Small intestine (tissue), 7 donors: ENCODE measurements at regions not wholly inside any gene's neighbourhood (a gene's known extent, or its start where the extent isn't known, plus 50 kb on each side); places are given as distances from the start of the nearest gene placed in this dataset.

Experiments
- DNase-seq, 2 donors: peaks; one replicate each; pipeline versions ENCODE4 v3.0.0 to v3.0.0-alpha.2; 2013
- FAIRE-seq: peaks from 2 replicates; lab custom pipeline; 2012; peaks lifted over from hg19 to GRCh38; lab: Jason Lieb, UNC
- H3K27ac ChIP-seq, 3 donors: one replicate each; pipeline ENCODE4 v1.5.1; 2013; ENCODE audit warnings: low read length in 2 of 3, mild to moderate bottlenecking in 2 of 3, control low read depth in 1 of 3, inconsistent platforms in 1 of 3, low read depth in 1 of 3, moderate library complexity in 1 of 3
- H3K27me3 ChIP-seq, 3 donors: one replicate each; pipeline ENCODE4 v1.6.1; 2013; ENCODE audit warnings: low read length in 3 of 3, inconsistent platforms in 1 of 3; ENCODE audit not compliant: control insufficient read depth in 3 of 3, insufficient read depth in 3 of 3
- H3K36me3 ChIP-seq, 3 donors: one replicate each; pipeline ENCODE4 v1.6.1; 2013; ENCODE audit warnings: low read length in 3 of 3, inconsistent platforms in 1 of 3, low read depth in 1 of 3, mild to moderate bottlenecking in 1 of 3, moderate library complexity in 1 of 3; ENCODE audit not compliant: control insufficient read depth in 3 of 3, insufficient read depth in 2 of 3
- H3K4me1 ChIP-seq, 3 donors: one replicate each; pipeline ENCODE4 v1.6.1; 2013; ENCODE audit warnings: low read length in 2 of 3, inconsistent platforms in 1 of 3, low read depth in 1 of 3, mild to moderate bottlenecking in 1 of 3, moderate library complexity in 1 of 3; ENCODE audit not compliant: control insufficient read depth in 3 of 3, insufficient read depth in 2 of 3
- H3K4me3 ChIP-seq, 3 donors: one replicate each; pipeline ENCODE4 v1.5.1; 2013; ENCODE audit warnings: low read length in 3 of 3, control low read depth in 1 of 3, inconsistent platforms in 1 of 3, low read depth in 1 of 3, mild to moderate bottlenecking in 1 of 3, moderate library complexity in 1 of 3
- H3K9me3 ChIP-seq, 2 donors: one replicate each; pipeline ENCODE4 v1.6.1; 2013; ENCODE audit warnings: low read depth in 1 of 2, low read length in 1 of 2; ENCODE audit not compliant: control insufficient read depth in 2 of 2, insufficient read depth in 1 of 2
- WGBS, 3 donors: extraction: QIAGEN DNeasy Blood & Tissue Kit; methylation state at CpG; one replicate each; pipeline ENCODE4 v1.1.7; 2013; 5-methylcytosine and 5-hydroxymethylcytosine counted together
- donor health status: healthy with polysubstance abuse.
- donor health status: control.
- donor health status: control.
- donor health status: Bipolar disorder and iron deficiency.
- donor health status: healthy.

GRCh38 chr2:6103949-6104348, 411.8 kb downstream of the SOX11 start:
- WGBS, 3 donors, result 18 to 63% (median 49%) methylated on average over 3 of the region's 3 CpGs
- no peak overlapping the region for H3K27ac ChIP-seq
- FAIRE-seq, result no peak
- H3K4me1 ChIP-seq, result no peaks in the 10 kb centered on the region
- peak in 1 of 2 donors; percentile 29 for DNase-seq
- H3K27me3 ChIP-seq, result no peaks in the 10 kb centered on the region
- H3K36me3 ChIP-seq, result no peaks in the 10 kb centered on the region
- no peak overlapping the region for H3K4me3 ChIP-seq
- H3K9me3 ChIP-seq, result no peaks in the 10 kb centered on the region

GRCh38 chr2:6107290-6107689, 415.1 kb downstream of the SOX11 start:
- H3K27me3 ChIP-seq, result no peaks in the 10 kb centered on the region
- no peak for FAIRE-seq

GRCh38 chr2:6109831-6110230, 417.6 kb downstream of the SOX11 start:
- H3K36me3 ChIP-seq, result no peaks in the 10 kb centered on the region
- no peaks in the 10 kb centered on the region for H3K27me3 ChIP-seq
- FAIRE-seq (no peak), DNase-seq (no peak)
- no peaks in the 10 kb centered on the region for H3K4me1 ChIP-seq
- WGBS, 3 donors, result 62 to 88% (median 76%) methylated on average over 1 of the region's 1 CpG
- H3K9me3 ChIP-seq, result no peaks in the 10 kb centered on the region
- no peak overlapping the region for H3K4me3 ChIP-seq
- H3K27ac ChIP-seq, result no peak overlapping the region

More at GRCh38 chr2:6107290-6107689, 415.1 kb downstream of the SOX11 start:
- DNase-seq, result no peak
- Histone ChIP-seq H3K36me3 (no peaks in the 10 kb centered on the region), H3K27ac (no peak overlapping the region), H3K4me1 (no peaks in the 10 kb centered on the region), H3K4me3 (no peak overlapping the region), H3K9me3 (no peaks in the 10 kb centered on the region)
- 80 to 81% (median 81%) methylated on average over 4 of the region's 4 CpGs for WGBS, 3 donors

- DNase-seq (no peak), FAIRE-seq (no peak)
- Histone ChIP-seq H3K36me3 (no peaks in the 10 kb centered on the region), H3K27me3 (no peaks in the 10 kb centered on the region), H3K4me3 (no peak overlapping the region), H3K9me3 (no peaks in the 10 kb centered on the region), H3K4me1 (no peaks in the 10 kb centered on the region), H3K27ac (no peak overlapping the region)
- 13 to 41% (median 29%) methylated on average over 2 of the region's 2 CpGs for WGBS, 3 donors
Measured at GRCh38 chr2:6111781-6112261, 419.6 kb downstream of the SOX11 start.

GRCh38 chr2:6113786-6114185, 421.6 kb downstream of the SOX11 start:
- DNase-seq, result no peak
- WGBS, 3 donors, result 82 to 86% (median 85%) methylated on average over 4 of the region's 4 CpGs
- no peaks in the 10 kb centered on the region for H3K27me3 ChIP-seq
- H3K4me3 ChIP-seq, result no peak overlapping the region
- FAIRE-seq, result no peak
- H3K27ac ChIP-seq, result no peak overlapping the region
- no peaks in the 10 kb centered on the region for H3K4me1 ChIP-seq
- no peaks in the 10 kb centered on the region for H3K9me3 ChIP-seq
- no peaks in the 10 kb centered on the region for H3K36me3 ChIP-seq

- DNase-seq (no peak), FAIRE-seq (no peak)
- Histone ChIP-seq H3K27ac (no peak overlapping the region), H3K4me1 (no peaks in the 10 kb centered on the region), H3K9me3 (no peaks in the 10 kb centered on the region), H3K4me3 (no peak overlapping the region), H3K27me3 (no peaks in the 10 kb centered on the region), H3K36me3 (no peaks in the 10 kb centered on the region)
- 90 to 92% (median 90%) methylated on average over 5 of the region's 5 CpGs for WGBS, 3 donors
Measured at GRCh38 chr2:6127718-6128117, 435.5 kb downstream of the SOX11 start.

GRCh38 chr2:6139142-6139541, 447.0 kb downstream of the SOX11 start:
- no peak overlapping the region for H3K4me3 ChIP-seq
- DNase-seq (no peak), FAIRE-seq (no peak)
- H3K36me3 ChIP-seq, result no peaks in the 10 kb centered on the region
- H3K27me3 ChIP-seq, result no peaks in the 10 kb centered on the region
- 78 to 83% (median 80%) methylated on average over 3 of the region's 3 CpGs for WGBS, 3 donors
- H3K4me1 ChIP-seq, result no peaks in the 10 kb centered on the region
- H3K9me3 ChIP-seq, result peaks cover 0 to 3% of the 10 kb centered on the region in 2 donors
- no peak overlapping the region for H3K27ac ChIP-seq

GRCh38 chr2:6139916-6140315, 447.7 kb downstream of the SOX11 start:
- peaks cover 0 to 3% of the 10 kb centered on the region in 2 donors for H3K9me3 ChIP-seq
- no peak overlapping the region for H3K27ac ChIP-seq
- no peak for DNase-seq
- no peaks in the 10 kb centered on the region for H3K36me3 ChIP-seq
- no peak for FAIRE-seq
- no peaks in the 10 kb centered on the region for H3K27me3 ChIP-seq
- H3K4me1 ChIP-seq, result no peaks in the 10 kb centered on the region
- WGBS, 3 donors, result 57 to 86% (median 81%) methylated on average over 1 of the region's 1 CpG
- no peak overlapping the region for H3K4me3 ChIP-seq

GRCh38 chr2:6140509-6140908, 448.3 kb downstream of the SOX11 start:
- DNase-seq, result no peak
- peaks cover 0 to 3% of the 10 kb centered on the region in 2 donors for H3K9me3 ChIP-seq
- H3K27me3 ChIP-seq, result no peaks in the 10 kb centered on the region
- H3K4me3 ChIP-seq, result no peak overlapping the region
- FAIRE-seq, result peak; percentile 82
- 89 to 93% (median 90%) methylated on average over 1 of the region's 1 CpG for WGBS, 3 donors
- no peaks in the 10 kb centered on the region for H3K36me3 ChIP-seq
- no peaks in the 10 kb centered on the region for H3K4me1 ChIP-seq
- no peak overlapping the region for H3K27ac ChIP-seq
